ENCODE measurements at regions not wholly inside any gene's neighbourhood (a gene's known extent, or its start where the extent isn't known, plus 50 kb on each side); places are given as distances from the start of the nearest gene placed in this dataset.
"Not testable (repeated sequence)": the region's sequence is repeated elsewhere in the genome, so short reads cannot be mapped to it uniquely, and the experiment has no call there.

DNA sequence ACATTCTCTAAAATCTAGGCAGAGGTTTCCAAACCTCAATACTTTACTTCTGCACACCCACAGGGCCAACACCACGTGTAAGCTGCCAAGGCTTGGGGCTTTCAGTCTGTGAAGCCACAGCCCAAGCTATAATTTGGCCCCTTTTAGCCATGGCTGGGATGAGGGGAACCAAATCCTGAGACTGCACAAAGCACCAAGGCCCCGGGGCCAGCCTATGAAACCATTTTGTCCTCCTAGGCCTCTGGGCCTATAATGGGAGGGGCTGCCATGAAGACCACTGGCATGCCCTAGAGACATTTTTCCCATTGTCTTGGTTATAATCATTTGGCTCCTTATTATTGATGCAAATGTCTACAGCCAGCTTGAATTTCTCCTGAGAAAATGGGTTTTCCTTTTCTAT lies 513.0 kb upstream of the ADGRB3 start:
- no peak overlapping the region for H3K27ac Mint-ChIP-seq (ENCODE audit: unreplicated experiment)
- H3K27me3 Mint-ChIP-seq (ENCODE audit: low read depth), result no peaks in the 10 kb centered on the region
- H3K36me3 Mint-ChIP-seq (ENCODE audit: low read depth), result no peaks in the 10 kb centered on the region
- DNase-seq (ENCODE audit: low spot score), result no peak
- H3K9me3 Mint-ChIP-seq (ENCODE audit: low read depth), result peaks cover 15% of the 10 kb centered on the region
- TF ChIP-seq, protein P1, sequence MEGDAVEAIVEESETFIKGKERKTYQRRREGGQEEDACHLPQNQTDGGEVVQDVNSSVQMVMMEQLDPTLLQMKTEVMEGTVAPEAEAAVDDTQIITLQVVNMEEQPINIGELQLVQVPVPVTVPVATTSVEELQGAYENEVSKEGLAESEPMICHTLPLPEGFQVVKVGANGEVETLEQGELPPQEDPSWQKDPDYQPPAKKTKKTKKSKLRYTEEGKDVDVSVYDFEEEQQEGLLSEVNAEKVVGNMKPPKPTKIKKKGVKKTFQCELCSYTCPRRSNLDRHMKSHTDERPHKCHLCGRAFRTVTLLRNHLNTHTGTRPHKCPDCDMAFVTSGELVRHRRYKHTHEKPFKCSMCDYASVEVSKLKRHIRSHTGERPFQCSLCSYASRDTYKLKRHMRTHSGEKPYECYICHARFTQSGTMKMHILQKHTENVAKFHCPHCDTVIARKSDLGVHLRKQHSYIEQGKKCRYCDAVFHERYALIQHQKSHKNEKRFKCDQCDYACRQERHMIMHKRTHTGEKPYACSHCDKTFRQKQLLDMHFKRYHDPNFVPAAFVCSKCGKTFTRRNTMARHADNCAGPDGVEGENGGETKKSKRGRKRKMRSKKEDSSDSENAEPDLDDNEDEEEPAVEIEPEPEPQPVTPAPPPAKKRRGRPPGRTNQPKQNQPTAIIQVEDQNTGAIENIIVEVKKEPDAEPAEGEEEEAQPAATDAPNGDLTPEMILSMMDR (IDR thresholded peaks at IDR 0.05), result no peak
- no peak overlapping the region for H3K4me3 Mint-ChIP-seq (ENCODE audit: unreplicated experiment)
- H3K4me1 Mint-ChIP-seq (ENCODE audit: low read depth), result no peaks in the 10 kb centered on the region

DNA sequence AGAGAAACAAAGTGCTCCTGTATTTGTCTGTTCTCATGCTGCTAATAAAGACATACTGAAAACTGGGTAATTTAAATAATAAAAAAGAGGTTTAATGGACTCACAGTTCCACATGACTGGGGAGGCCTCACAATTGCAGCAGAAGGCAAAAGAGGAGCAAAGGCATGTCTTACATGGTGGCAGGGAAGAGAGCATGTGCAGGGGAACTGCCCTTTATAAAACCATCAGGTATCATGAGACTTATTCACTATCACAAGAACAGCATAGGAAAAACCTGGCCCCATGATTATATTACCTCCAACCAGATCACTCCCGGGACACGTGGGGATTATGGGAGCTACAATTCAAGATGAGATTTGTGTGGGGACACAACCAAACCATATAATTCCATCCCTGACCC lies 514.1 kb upstream of the ADGRB3 start:
- H3K4me3 Mint-ChIP-seq (ENCODE audit: unreplicated experiment); H3K36me3 Mint-ChIP-seq (ENCODE audit: low read depth); H3K27me3 Mint-ChIP-seq (ENCODE audit: low read depth); DNase-seq (ENCODE audit: low spot score); H3K27ac Mint-ChIP-seq (ENCODE audit: unreplicated experiment); H3K4me1 Mint-ChIP-seq (ENCODE audit: low read depth): not testable (repeated sequence)
- peaks cover 15% of the 10 kb centered on the region for H3K9me3 Mint-ChIP-seq (ENCODE audit: low read depth)

DNA sequence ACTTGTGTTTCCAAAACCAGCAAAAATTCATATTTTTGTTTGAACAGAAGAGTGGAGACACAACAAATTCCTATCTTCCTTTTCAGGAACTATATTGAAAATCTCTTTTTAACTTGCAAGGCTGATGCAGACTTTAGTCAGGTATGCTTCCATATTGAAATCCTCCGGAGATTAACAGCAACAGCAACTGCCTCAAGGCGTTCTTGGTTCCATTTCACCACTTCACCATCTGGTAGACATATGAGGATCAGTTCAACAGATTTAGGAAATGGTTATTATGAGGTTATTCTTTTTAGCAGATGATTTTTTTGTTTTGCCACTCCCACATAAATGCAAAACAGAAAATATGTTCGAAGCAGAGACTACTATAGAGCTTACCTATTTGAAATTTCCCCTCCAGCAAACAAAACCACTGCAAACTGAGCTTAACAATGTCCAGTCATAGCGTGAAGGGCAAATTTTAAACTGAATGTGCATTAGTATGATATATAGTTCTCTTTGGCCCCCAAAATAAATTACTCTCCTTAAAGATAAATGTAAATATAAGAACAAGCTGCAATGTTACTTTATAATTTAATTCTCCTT lies 520.5 kb upstream of the ADGRB3 start:
- Mint-ChIP-seq H3K27me3 (ENCODE audit: low read depth) (peaks cover 4% of the 10 kb centered on the region), H3K27ac (ENCODE audit: unreplicated experiment) (no peak overlapping the region), H3K36me3 (ENCODE audit: low read depth) (no peaks in the 10 kb centered on the region), H3K9me3 (ENCODE audit: low read depth) (no peaks in the 10 kb centered on the region), H3K4me3 (ENCODE audit: unreplicated experiment) (no peak overlapping the region), H3K4me1 (ENCODE audit: low read depth) (peaks cover 1% of the 10 kb centered on the region)
- TF ChIP-seq, protein P1 (IDR thresholded peaks at IDR 0.05), result no peak
- no peak for DNase-seq (ENCODE audit: low spot score)

DNA sequence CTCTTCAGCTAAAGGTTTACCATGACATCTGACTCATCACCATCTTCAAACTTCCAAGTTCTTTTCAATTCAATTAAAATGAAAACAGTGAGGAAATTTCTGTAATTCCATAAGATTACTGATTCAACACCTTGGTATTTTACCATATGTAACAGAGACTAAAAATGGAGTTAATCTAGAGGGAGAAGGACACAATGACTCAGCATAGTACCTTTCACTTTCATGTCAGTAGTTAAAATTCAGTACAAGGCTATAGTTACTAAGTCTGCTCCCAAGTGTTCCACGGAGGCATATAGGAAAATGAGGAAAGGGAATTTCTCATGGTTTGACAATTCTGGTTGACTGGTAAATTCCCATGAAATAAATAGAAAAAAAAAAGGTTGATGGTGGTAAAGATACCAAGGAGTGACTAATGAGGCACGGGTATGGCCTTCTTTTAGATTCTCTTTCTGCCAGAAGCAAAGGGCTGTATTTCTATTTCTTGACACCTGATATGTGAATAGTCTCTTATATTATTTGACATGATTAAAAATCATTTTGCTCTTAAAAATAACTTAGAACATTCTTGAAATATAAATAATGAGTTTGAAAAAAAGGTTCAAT lies 526.7 kb upstream of the ADGRB3 start:
- Mint-ChIP-seq H3K4me1 (ENCODE audit: low read depth) (peaks cover 24% of the 10 kb centered on the region), H3K27me3 (ENCODE audit: low read depth) (no peaks in the 10 kb centered on the region), H3K36me3 (ENCODE audit: low read depth) (no peaks in the 10 kb centered on the region), H3K27ac (ENCODE audit: unreplicated experiment) (peak overlapping the region; percentile 68), H3K9me3 (ENCODE audit: low read depth) (no peaks in the 10 kb centered on the region), H3K4me3 (ENCODE audit: unreplicated experiment) (no peak overlapping the region)
- TF ChIP-seq, protein P1 (IDR thresholded peaks at IDR 0.05), result no peak
- DNase-seq (ENCODE audit: low spot score), result no peak

DNA sequence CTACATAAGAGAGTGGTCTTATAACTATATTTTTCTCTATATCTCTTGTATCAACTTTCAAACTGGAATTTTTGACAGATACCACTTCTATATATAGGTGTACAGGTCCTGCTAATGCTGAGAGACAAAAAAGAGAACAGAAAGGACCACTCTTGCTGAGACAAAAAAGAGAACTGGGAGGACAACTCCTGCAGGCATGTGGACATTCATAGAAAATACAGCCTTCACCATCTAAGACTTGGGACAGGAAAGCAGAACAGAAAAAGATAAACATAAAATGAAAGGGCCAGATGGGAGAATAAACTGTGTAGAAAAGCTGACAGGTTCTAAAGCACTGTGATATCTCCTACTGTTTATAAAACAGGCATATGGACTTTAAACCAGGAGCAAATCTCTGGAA lies 541.0 kb upstream of the ADGRB3 start:
- H3K27me3 Mint-ChIP-seq (ENCODE audit: low read depth), result peaks cover 8% of the 10 kb centered on the region
- H3K4me1 Mint-ChIP-seq (ENCODE audit: low read depth), result no peaks in the 10 kb centered on the region
- no peaks in the 10 kb centered on the region for H3K9me3 Mint-ChIP-seq (ENCODE audit: low read depth)
- no peaks in the 10 kb centered on the region for H3K36me3 Mint-ChIP-seq (ENCODE audit: low read depth)
- TF ChIP-seq, protein P1 (IDR thresholded peaks at IDR 0.05), result no peak
- no peak overlapping the region for H3K4me3 Mint-ChIP-seq (ENCODE audit: unreplicated experiment)
- DNase-seq (ENCODE audit: low spot score), result no peak
- H3K27ac Mint-ChIP-seq (ENCODE audit: unreplicated experiment), result no peak overlapping the region
